NB4 (cell line): ENCODE measurements at regions not wholly inside any gene's neighbourhood (a gene's known extent, or its start where the extent isn't known, plus 50 kb on each side); places are given as distances from the start of the nearest gene placed in this dataset.

Experiments
- DNase-seq: peaks from one replicate; pipeline ENCODE4 v3.0.0; 2010; ENCODE audit warnings: low read depth
- H3K4me3 ChIP-seq: one replicate; pipeline ENCODE4 v1.5.1; 2011; ENCODE audit warnings: mild to moderate bottlenecking, low read depth, low read length, moderate library complexity
- CTCF ChIP-seq: IDR thresholded peaks from one replicate; pipeline ENCODE4 v1.5.1; 2012; ENCODE audit warnings: low read depth, low read length
- MAX ChIP-seq: IDR thresholded peaks from 2 replicates; pipeline ENCODE4 v1.6.1; 2011; ENCODE audit warnings: low read depth, low read length
- MYC ChIP-seq: IDR thresholded peaks from 2 replicates; pipeline ENCODE4 v1.6.1; 2011; ENCODE audit warnings: low read depth, low read length
- POLR2A ChIP-seq: IDR thresholded peaks from 2 replicates; pipeline ENCODE4 v1.6.1; 2011; ENCODE audit warnings: mild to moderate bottlenecking; ENCODE audit not compliant: insufficient read length; ENCODE audit errors: extremely low read depth

GRCh38 chr3:166570102-166570501, 732.9 kb upstream of the BCHE start:
- no peak for DNase-seq
- no peak overlapping the region for H3K4me3 ChIP-seq
- TF ChIP-seq POLR2A, result no peak
- TF ChIP-seq MYC, result no peak
- no peak for TF ChIP-seq CTCF
- TF ChIP-seq MAX, result no peak

GRCh38 chr3:166569589-166569988, 732.4 kb upstream of the BCHE start:
- H3K4me3 ChIP-seq, result no peak overlapping the region
- no peak for DNase-seq
- TF ChIP-seq MAX (no peak), CTCF (no peak), POLR2A (no peak), MYC (no peak)

- no peak for DNase-seq
Observed at GRCh38 chr3:166560253-166560652, 723.0 kb upstream of the BCHE start.

GRCh38 chr3:166556955-166557354, 719.7 kb upstream of the BCHE start:
- H3K4me3 ChIP-seq, result no peak overlapping the region
- no peak for DNase-seq
- TF ChIP-seq MYC, result no peak
- TF ChIP-seq CTCF, result no peak
- no peak for TF ChIP-seq POLR2A
- no peak for TF ChIP-seq MAX

More at GRCh38 chr3:166560253-166560652, 723.0 kb upstream of the BCHE start:
- no peak overlapping the region for H3K4me3 ChIP-seq
- TF ChIP-seq MAX (no peak), MYC (no peak)

GRCh38 chr3:166554023-166554422, 716.8 kb upstream of the BCHE start:
- TF ChIP-seq MAX (no peak), MYC (no peak)
- DNase-seq, result no peak

GRCh38 chr3:166533740-166534139, 696.5 kb upstream of the BCHE start:
- TF ChIP-seq MYC (no peak), CTCF (no peak), POLR2A (no peak)
- DNase-seq, result no peak
- H3K4me3 ChIP-seq, result no peak overlapping the region

More at GRCh38 chr3:166554023-166554422, 716.8 kb upstream of the BCHE start:
- H3K4me3 ChIP-seq, result no peak overlapping the region

GRCh38 chr3:166531730-166532129, 694.5 kb upstream of the BCHE start:
- TF ChIP-seq MAX (no peak), CTCF (no peak), POLR2A (no peak)
- H3K4me3 ChIP-seq, result no peak overlapping the region
- no peak for DNase-seq
